ENCODE measurements at regions not wholly inside any gene's neighbourhood (a gene's known extent, or its start where the extent isn't known, plus 50 kb on each side); places are given as distances from the start of the nearest gene placed in this dataset.

GRCh38 chrX:82585868-82586267 lies 922.2 kb upstream of the POU3F4 start:
- in situ Hi-C loops (cut with MboI) (no loop called here), intact Hi-C loops (cut with micrococcal nuclease; ENCODE audit: unreplicated experiment) (no loop called here)
- WGBS (ENCODE audit: insufficient coverage, insufficient replicate concordance, low lambda C conversion rate, missing lambda C conversion rate): 24% methylated on average over 3 of the region's 3 CpGs
- no peaks in the 10 kb centered on the region for H3K4me1 ChIP-seq (ENCODE audit: control insufficient read depth, insufficient read depth, low read length)
- H3K4me2 ChIP-seq (ENCODE audit: control insufficient read depth, insufficient read depth): no peak overlapping the region
- H4K20me1 ChIP-seq (ENCODE audit: control insufficient read depth, insufficient read depth): no peaks in the 10 kb centered on the region
- no peaks in the 10 kb centered on the region for H3K36me3 ChIP-seq (ENCODE audit: control insufficient read depth in 2 of 2, insufficient read depth in 2 of 2, low read length in 1 of 2)
- POLR2A ChIA-PET: no interaction called here
- no peak overlapping the region for H3K9ac ChIP-seq (ENCODE audit: control insufficient read depth, insufficient read depth, low read length)
- TF ChIP-seq NR2C1 (IDR thresholded peaks at IDR 0.05): no peak
- no peak for TF ChIP-seq SIN3A (IDR thresholded peaks at IDR 0.05; ENCODE audit: low read depth, low read length)
- no peak for TF ChIP-seq CTCF (IDR thresholded peaks at IDR 0.05 in 2 of 3, conservative IDR thresholded peaks at IDR 0.05 in 1 of 3; ENCODE audit: control insufficient read depth in 2 of 3, extremely low read depth in 1 of 3, insufficient read depth in 1 of 3, low read depth in 3 of 3, low read length in 3 of 3)
- TF ChIP-seq CREB1 (IDR thresholded peaks at IDR 0.05; ENCODE audit: low read depth): no peak
- TF ChIP-seq MYC (IDR thresholded peaks at IDR 0.05; ENCODE audit: insufficient read depth, insufficient read length, insufficient replicate concordance, low read length, severe bottlenecking): no peak
- no peak for TF ChIP-seq CEBPB (IDR thresholded peaks at IDR 0.05; ENCODE audit: borderline replicate concordance in 1 of 2, low read depth in 2 of 2, low read length in 2 of 2)
- no peak for TF ChIP-seq SRF (IDR thresholded peaks at IDR 0.05; ENCODE audit: low read depth in 2 of 2, low read length in 2 of 2)
- SMC1A ChIA-PET (ENCODE audit: uncharacterized antibody, unreplicated experiment): interaction anchor here (0.7 kb wide), 1 partner anchor 91 kb away, joined by 3 read pairs; no protein-coding TSS in a partner anchor
- FAIRE-seq (no peak), ATAC-seq (no peak), DNase-seq (ENCODE audit: low read depth, low spot score) (no peak)
- H3K9me3 ChIP-seq (replicated peaks; ENCODE audit: control insufficient read depth, insufficient read depth, low read length): no peaks in the 10 kb centered on the region
- CTCF ChIA-PET: interaction anchor here (0.7 kb wide), 1 partner anchor 117 kb away, joined by 3 read pairs; no protein-coding TSS in a partner anchor
- BruUV-seq (replicated peaks): no TSS peak
- no peaks in the 10 kb centered on the region for H3K27me3 ChIP-seq (replicated peaks in 1 of 2; ENCODE audit: control insufficient read depth in 2 of 2, insufficient read depth in 2 of 2, low read length in 1 of 2)
- no peaks in the 10 kb centered on the region for H3K79me2 ChIP-seq (ENCODE audit: control insufficient read depth, insufficient read depth, low read length)
- H3K4me3 ChIP-seq: no peak overlapping the region
- RAD21 ChIA-PET (ENCODE audit: unreplicated experiment): no interaction called here
- no peak overlapping the region for H2AFZ ChIP-seq (ENCODE audit: control insufficient read depth, low read depth, low read length)
- no peak overlapping the region for H3K27ac ChIP-seq (ENCODE audit: control insufficient read depth, insufficient read depth)
